HEK293 (cell line): ENCODE measurements at regions not wholly inside any gene's neighbourhood (a gene's known extent, or its start where the extent isn't known, plus 50 kb on each side); places are given as distances from the start of the nearest gene placed in this dataset.

Experiments used
- CTCF ChIA-PET: fragments of 350-600 bp; formaldehyde crosslinking; extraction: SDS; loops from one replicate; lab custom pipeline; 2021; ENCODE audit warnings: antibody characterized with exemption; lab: Yijun Ruan, JAX
- POLR2A ChIA-PET: fragments of 300-600 bp; formaldehyde crosslinking; extraction: SDS; loops from one replicate; lab custom pipeline; 2020; ENCODE audit warnings: antibody characterized with exemption, inconsistent platforms; lab: Yijun Ruan, JAX
- H3K27ac ChIP-seq: fragments of 200-500 bp; sonication (Bioruptor generic); 2 replicates; pipeline ENCODE4 v1.5.1; 2014; ENCODE audit warnings: low read depth, low read length, control low read depth, inconsistent platforms; ENCODE audit errors: extremely low read depth
- H3K36me3 ChIP-seq, 2 experiments: fragments of 200-500 bp in 1 of 2; sonication (Bioruptor generic) in 1 of 2; 1 replicate in 1 of 2; 2 replicates in 1 of 2; pipeline ENCODE4 v1.5.1; 2014 to 2017; ENCODE audit warnings: inconsistent platforms in 2 of 2, low read length in 2 of 2; ENCODE audit not compliant: control insufficient read depth in 2 of 2, insufficient read depth in 1 of 2
- H3K4me1 ChIP-seq: fragments of 200-500 bp; sonication (Bioruptor generic); 2 replicates; pipeline ENCODE4 v1.5.1; 2014; ENCODE audit warnings: mild to moderate bottlenecking, low read length, inconsistent platforms; ENCODE audit not compliant: control insufficient read depth, insufficient read depth
- H3K4me3 ChIP-seq: 2 replicates; pipeline ENCODE4 v1.5.1; 2011; ENCODE audit warnings: low read depth, mild to moderate bottlenecking, control low read depth, low read length, moderate library complexity
- H3K9me3 ChIP-seq: fragments of 200-500 bp; sonication (Bioruptor generic); 2 replicates; pipeline ENCODE4 v1.5.1; 2014; ENCODE audit warnings: low read depth, low read length, inconsistent platforms; ENCODE audit not compliant: control insufficient read depth, insufficient read depth
- GLI2 ChIP-seq: fragments of 450-650 bp; formaldehyde crosslinking; IDR thresholded peaks from 2 replicates; pipeline ENCODE4; 2017; ENCODE audit warnings: missing biosample characterization, missing genetic modification characterization, low read depth, borderline replicate concordance
- GLI4 ChIP-seq: fragments of 450-650 bp; formaldehyde crosslinking; IDR thresholded peaks from 2 replicates; pipeline ENCODE4 v1.5.1; 2016; ENCODE audit warnings: missing biosample characterization, missing genetic modification characterization
- KLF17 ChIP-seq: fragments of 450-650 bp; formaldehyde crosslinking; IDR thresholded peaks from 2 replicates; pipeline ENCODE4 v1.5.1; 2016; ENCODE audit warnings: missing biosample characterization, missing genetic modification characterization
- SCRT1 ChIP-seq: fragments of 450-650 bp; formaldehyde crosslinking; IDR thresholded peaks from 2 replicates; pipeline ENCODE4 v1.5.1; 2016; ENCODE audit warnings: missing biosample characterization, missing genetic modification characterization, borderline replicate concordance
- TCF7L2 ChIP-seq: IDR thresholded peaks from 2 replicates; pipeline ENCODE4 v1.6.1; 2011; ENCODE audit warnings: low read depth, mild to moderate bottlenecking, inconsistent platforms, low read length, moderate library complexity, borderline replicate concordance
- ZBTB44 ChIP-seq: fragments of 450-650 bp; IDR thresholded peaks from 2 replicates; pipeline ENCODE4 v1.5.1; 2018; ENCODE audit warnings: missing biosample characterization, mild to moderate bottlenecking, missing genetic modification characterization
- ZBTB48 ChIP-seq: fragments of 450-650 bp; formaldehyde crosslinking; IDR thresholded peaks from 2 replicates; pipeline ENCODE4 v1.5.1; 2016; ENCODE audit warnings: missing biosample characterization, missing genetic modification characterization
- ZBTB6 ChIP-seq: fragments of 450-650 bp; formaldehyde crosslinking; IDR thresholded peaks from 2 replicates; pipeline ENCODE4 v1.5.1; 2017; ENCODE audit warnings: missing biosample characterization, missing genetic modification characterization
- ZNF157 ChIP-seq: fragments of 450-650 bp; formaldehyde crosslinking; IDR thresholded peaks from 2 replicates; pipeline ENCODE4 v1.5.1; 2016; ENCODE audit warnings: missing biosample characterization, missing genetic modification characterization
- ZNF366 ChIP-seq: fragments of 450-650 bp; formaldehyde crosslinking; conservative IDR thresholded peaks from 2 replicates; pipeline ENCODE4 v1.5.1; 2016; ENCODE audit warnings: missing biosample characterization, missing genetic modification characterization
- ZNF626 ChIP-seq: fragments of 450-650 bp; sonication (Bioruptor Pico); formaldehyde crosslinking; IDR thresholded peaks from 2 replicates; pipeline ENCODE4 v1.5.1; 2018; ENCODE audit warnings: missing biosample characterization, missing genetic modification characterization, inconsistent platforms
- ZNF707 ChIP-seq: fragments of 450-650 bp; formaldehyde crosslinking; IDR thresholded peaks from 2 replicates; pipeline ENCODE4 v1.5.1; 2016; ENCODE audit warnings: missing biosample characterization, missing genetic modification characterization
- ZNF785 ChIP-seq: fragments of 450-650 bp; formaldehyde crosslinking; IDR thresholded peaks from 2 replicates; pipeline ENCODE4 v1.5.1; 2016; ENCODE audit warnings: missing biosample characterization, missing genetic modification characterization
- TF ChIP-seq, protein P1 (sequence below): fragments of 450-650 bp; formaldehyde crosslinking; IDR thresholded peaks from 2 replicates; pipeline ENCODE4 v1.5.1; 2017; ENCODE audit warnings: missing biosample characterization, missing genetic modification characterization
- TF ChIP-seq, protein P2 (sequence below): fragments of 450-650 bp; formaldehyde crosslinking; IDR thresholded peaks from 2 replicates; pipeline ENCODE4 v1.5.1; 2016; ENCODE audit warnings: missing biosample characterization, missing genetic modification characterization
- TF ChIP-seq, protein P3 (sequence below): fragments of 450-650 bp; formaldehyde crosslinking; conservative IDR thresholded peaks from 2 replicates; pipeline ENCODE4 v1.5.1; 2016; ENCODE audit warnings: low read depth, missing biosample characterization, missing genetic modification characterization

GRCh38 chr10:92755725-92756124 lies 66.0 kb downstream of the HHEX start:
- POLR2A ChIA-PET, result interaction anchor here (0.5 kb wide), 1 partner anchor 323 kb away, joined by 3 read pairs; no protein-coding TSS in a partner anchor
- H3K4me3 ChIP-seq, result no peak overlapping the region
- H3K9me3 ChIP-seq, result no peaks in the 10 kb centered on the region
- H3K4me1 ChIP-seq, result peaks cover 15% of the 10 kb centered on the region
- TF ChIP-seq ZBTB6 (no peak), KLF17 (no peak)
- TF ChIP-seq, protein P1, sequence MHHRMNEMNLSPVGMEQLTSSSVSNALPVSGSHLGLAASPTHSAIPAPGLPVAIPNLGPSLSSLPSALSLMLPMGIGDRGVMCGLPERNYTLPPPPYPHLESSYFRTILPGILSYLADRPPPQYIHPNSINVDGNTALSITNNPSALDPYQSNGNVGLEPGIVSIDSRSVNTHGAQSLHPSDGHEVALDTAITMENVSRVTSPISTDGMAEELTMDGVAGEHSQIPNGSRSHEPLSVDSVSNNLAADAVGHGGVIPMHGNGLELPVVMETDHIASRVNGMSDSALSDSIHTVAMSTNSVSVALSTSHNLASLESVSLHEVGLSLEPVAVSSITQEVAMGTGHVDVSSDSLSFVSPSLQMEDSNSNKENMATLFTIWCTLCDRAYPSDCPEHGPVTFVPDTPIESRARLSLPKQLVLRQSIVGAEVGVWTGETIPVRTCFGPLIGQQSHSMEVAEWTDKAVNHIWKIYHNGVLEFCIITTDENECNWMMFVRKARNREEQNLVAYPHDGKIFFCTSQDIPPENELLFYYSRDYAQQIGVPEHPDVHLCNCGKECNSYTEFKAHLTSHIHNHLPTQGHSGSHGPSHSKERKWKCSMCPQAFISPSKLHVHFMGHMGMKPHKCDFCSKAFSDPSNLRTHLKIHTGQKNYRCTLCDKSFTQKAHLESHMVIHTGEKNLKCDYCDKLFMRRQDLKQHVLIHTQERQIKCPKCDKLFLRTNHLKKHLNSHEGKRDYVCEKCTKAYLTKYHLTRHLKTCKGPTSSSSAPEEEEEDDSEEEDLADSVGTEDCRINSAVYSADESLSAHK (tag by site-specific recombination), result peak; percentile 66
- TF ChIP-seq, all 188 proteins: peak for 1
- H3K27ac ChIP-seq, result peak overlapping the region; percentile 49; the same call in 1 of the 2 replicates
- H3K36me3 ChIP-seq, result no peaks in the 10 kb centered on the region
- CTCF ChIA-PET, result interaction anchor here (0.7 to 2.3 kb wide), 3 partner anchors 18 to 686 kb away, joined by 4 to 13 read pairs (median 6); no protein-coding TSS in a partner anchor

- H3K36me3 ChIP-seq, result no peaks in the 10 kb centered on the region
- POLR2A ChIA-PET, result interaction anchor here (1.2 kb wide), 1 partner anchor 66 kb away, joined by 4 read pairs; the partner anchor contains the start of gene HHEX
- no peak overlapping the region for H3K4me3 ChIP-seq
- peak overlapping the region; percentile 49 for H3K27ac ChIP-seq
- no peaks in the 10 kb centered on the region for H3K9me3 ChIP-seq
- peaks cover 15% of the 10 kb centered on the region for H3K4me1 ChIP-seq
- CTCF ChIA-PET, result interaction anchor here (0.5 to 2.3 kb wide), 6 partner anchors 17 to 687 kb away, joined by 3 to 13 read pairs (median 4); no protein-coding TSS in a partner anchor
- no peak for TF ChIP-seq ZNF785 (tag by site-specific recombination)
- TF ChIP-seq GLI4 (tag by site-specific recombination), result no peak
- TF ChIP-seq ZBTB48 (tag by site-specific recombination), result no peak
- TF ChIP-seq ZNF366 (tag by site-specific recombination), result peak; percentile 75; the same call in 1 of the 2 replicates
- peak; percentile 89; the same call in 1 of the 2 replicates for TF ChIP-seq TCF7L2
- no peak for TF ChIP-seq ZNF157 (tag by site-specific recombination)
- TF ChIP-seq ZNF626 (tag by site-specific recombination), result no peak
- TF ChIP-seq ZNF707 (tag by site-specific recombination), result peak; percentile 63; the same call in 1 of the 2 replicates
- TF ChIP-seq SCRT1 (tag by site-specific recombination), result no peak
- TF ChIP-seq, protein P2, sequence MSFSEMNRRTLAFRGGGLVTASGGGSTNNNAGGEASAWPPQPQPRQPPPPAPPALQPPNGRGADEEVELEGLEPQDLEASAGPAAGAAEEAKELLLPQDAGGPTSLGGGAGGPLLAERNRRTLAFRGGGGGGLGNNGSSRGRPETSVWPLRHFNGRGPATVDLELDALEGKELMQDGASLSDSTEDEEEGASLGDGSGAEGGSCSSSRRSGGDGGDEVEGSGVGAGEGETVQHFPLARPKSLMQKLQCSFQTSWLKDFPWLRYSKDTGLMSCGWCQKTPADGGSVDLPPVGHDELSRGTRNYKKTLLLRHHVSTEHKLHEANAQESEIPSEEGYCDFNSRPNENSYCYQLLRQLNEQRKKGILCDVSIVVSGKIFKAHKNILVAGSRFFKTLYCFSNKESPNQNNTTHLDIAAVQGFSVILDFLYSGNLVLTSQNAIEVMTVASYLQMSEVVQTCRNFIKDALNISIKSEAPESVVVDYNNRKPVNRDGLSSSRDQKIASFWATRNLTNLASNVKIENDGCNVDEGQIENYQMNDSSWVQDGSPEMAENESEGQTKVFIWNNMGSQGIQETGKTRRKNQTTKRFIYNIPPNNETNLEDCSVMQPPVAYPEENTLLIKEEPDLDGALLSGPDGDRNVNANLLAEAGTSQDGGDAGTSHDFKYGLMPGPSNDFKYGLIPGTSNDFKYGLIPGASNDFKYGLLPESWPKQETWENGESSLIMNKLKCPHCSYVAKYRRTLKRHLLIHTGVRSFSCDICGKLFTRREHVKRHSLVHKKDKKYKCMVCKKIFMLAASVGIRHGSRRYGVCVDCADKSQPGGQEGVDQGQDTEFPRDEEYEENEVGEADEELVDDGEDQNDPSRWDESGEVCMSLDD (tag by site-specific recombination), result no peak
- TF ChIP-seq ZBTB44 (tag by site-specific recombination), result peak; percentile 94
- TF ChIP-seq, protein P3, sequence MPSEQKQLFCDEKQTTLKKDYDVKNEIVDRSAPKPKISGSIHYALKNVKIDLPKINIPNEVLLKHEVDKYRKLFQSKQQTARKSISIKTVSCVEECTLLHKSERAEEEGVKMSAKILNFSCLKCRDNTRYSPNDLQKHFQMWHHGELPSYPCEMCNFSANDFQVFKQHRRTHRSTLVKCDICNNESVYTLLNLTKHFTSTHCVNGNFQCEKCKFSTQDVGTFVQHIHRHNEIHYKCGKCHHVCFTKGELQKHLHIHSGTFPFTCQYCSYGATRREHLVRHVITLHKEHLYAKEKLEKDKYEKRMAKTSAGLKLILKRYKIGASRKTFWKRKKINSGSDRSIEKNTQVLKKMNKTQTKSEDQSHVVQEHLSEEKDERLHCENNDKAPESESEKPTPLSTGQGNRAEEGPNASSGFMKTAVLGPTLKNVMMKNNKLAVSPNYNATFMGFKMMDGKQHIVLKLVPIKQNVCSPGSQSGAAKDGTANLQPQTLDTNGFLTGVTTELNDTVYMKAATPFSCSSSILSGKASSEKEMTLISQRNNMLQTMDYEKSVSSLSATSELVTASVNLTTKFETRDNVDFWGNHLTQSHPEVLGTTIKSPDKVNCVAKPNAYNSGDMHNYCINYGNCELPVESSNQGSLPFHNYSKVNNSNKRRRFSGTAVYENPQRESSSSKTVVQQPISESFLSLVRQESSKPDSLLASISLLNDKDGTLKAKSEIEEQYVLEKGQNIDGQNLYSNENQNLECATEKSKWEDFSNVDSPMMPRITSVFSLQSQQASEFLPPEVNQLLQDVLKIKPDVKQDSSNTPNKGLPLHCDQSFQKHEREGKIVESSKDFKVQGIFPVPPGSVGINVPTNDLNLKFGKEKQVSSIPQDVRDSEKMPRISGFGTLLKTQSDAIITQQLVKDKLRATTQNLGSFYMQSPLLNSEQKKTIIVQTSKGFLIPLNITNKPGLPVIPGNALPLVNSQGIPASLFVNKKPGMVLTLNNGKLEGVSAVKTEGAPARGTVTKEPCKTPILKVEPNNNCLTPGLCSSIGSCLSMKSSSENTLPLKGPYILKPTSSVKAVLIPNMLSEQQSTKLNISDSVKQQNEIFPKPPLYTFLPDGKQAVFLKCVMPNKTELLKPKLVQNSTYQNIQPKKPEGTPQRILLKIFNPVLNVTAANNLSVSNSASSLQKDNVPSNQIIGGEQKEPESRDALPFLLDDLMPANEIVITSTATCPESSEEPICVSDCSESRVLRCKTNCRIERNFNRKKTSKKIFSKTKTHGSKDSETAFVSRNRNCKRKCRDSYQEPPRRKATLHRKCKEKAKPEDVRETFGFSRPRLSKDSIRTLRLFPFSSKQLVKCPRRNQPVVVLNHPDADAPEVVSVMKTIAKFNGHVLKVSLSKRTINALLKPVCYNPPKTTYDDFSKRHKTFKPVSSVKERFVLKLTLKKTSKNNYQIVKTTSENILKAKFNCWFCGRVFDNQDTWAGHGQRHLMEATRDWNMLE (tag by site-specific recombination), result peak; percentile 88
- peak; percentile 70; the same call in 1 of the 2 replicates for TF ChIP-seq GLI2 (tag by site-specific recombination)
Measured at GRCh38 chr10:92756201-92757065, 66.7 kb downstream of the HHEX start.
